GM12865 (cell line): ENCODE measurements at regions not wholly inside any gene's neighbourhood (a gene's known extent, or its start where the extent isn't known, plus 50 kb on each side); places are given as distances from the start of the nearest gene placed in this dataset.
A peak's percentile ranks its signal among the peaks of the same experiment; 100 is the strongest.

Experiments
- DNase-seq: peaks from one replicate; pipeline ENCODE4 v3.0.0; 2010; ENCODE audit warnings: low read depth
- H3K4me3 ChIP-seq: 2 replicates; pipeline ENCODE4 v1.5.1; 2011; ENCODE audit warnings: mild to moderate bottlenecking, low read depth, low read length, control low read depth
- TF ChIP-seq, protein P1 (sequence below): IDR thresholded peaks from 2 replicates; pipeline ENCODE4 v1.5.1; 2011; ENCODE audit warnings: low read length, control low read depth, low read depth, inconsistent platforms; ENCODE audit not compliant: insufficient read depth; ENCODE audit errors: missing control alignments

GRCh38 chr22:49305214-49305965 lies 522.3 kb downstream of the BRD1 start:
- TF ChIP-seq, protein P1, sequence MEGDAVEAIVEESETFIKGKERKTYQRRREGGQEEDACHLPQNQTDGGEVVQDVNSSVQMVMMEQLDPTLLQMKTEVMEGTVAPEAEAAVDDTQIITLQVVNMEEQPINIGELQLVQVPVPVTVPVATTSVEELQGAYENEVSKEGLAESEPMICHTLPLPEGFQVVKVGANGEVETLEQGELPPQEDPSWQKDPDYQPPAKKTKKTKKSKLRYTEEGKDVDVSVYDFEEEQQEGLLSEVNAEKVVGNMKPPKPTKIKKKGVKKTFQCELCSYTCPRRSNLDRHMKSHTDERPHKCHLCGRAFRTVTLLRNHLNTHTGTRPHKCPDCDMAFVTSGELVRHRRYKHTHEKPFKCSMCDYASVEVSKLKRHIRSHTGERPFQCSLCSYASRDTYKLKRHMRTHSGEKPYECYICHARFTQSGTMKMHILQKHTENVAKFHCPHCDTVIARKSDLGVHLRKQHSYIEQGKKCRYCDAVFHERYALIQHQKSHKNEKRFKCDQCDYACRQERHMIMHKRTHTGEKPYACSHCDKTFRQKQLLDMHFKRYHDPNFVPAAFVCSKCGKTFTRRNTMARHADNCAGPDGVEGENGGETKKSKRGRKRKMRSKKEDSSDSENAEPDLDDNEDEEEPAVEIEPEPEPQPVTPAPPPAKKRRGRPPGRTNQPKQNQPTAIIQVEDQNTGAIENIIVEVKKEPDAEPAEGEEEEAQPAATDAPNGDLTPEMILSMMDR, result peak; percentile 8
- H3K4me3 ChIP-seq, result no peak overlapping the region
- no peak for DNase-seq

DNA sequence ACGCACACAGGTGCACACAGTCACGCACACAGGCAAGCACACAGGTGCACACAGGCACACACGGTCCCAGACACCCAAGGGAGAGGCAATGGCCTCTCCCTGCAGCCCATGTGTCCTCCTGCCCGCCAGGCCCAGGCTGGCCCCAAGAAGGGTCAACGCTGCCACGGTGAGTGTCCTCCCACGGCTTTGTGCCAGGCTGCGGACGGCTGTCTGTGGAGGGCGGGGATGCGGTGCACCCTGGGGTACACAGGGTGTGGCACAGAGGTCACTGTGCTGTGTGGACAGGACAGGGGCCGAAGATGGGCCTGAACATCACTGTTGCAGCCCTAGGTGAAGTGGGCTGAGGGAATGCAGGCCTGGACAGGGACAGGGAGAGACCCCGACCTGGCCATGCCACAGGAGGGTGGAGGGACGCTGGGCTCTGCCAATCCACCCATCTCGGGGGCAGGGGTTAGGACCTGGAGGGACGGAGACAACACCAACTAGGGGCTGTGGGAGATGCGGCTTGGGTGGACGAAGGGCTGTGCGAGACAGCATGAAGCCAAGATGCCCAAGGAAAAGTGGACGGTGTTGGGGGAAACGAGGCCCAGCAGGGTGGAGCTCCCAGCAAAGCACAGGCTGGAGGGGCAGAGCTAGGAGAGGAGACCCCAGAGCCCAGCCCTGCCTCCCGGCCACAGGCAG lies 523.8 kb downstream of the BRD1 start:
- DNase-seq, result no peak
- TF ChIP-seq, protein P1, result no peak
- no peak overlapping the region for H3K4me3 ChIP-seq

DNA sequence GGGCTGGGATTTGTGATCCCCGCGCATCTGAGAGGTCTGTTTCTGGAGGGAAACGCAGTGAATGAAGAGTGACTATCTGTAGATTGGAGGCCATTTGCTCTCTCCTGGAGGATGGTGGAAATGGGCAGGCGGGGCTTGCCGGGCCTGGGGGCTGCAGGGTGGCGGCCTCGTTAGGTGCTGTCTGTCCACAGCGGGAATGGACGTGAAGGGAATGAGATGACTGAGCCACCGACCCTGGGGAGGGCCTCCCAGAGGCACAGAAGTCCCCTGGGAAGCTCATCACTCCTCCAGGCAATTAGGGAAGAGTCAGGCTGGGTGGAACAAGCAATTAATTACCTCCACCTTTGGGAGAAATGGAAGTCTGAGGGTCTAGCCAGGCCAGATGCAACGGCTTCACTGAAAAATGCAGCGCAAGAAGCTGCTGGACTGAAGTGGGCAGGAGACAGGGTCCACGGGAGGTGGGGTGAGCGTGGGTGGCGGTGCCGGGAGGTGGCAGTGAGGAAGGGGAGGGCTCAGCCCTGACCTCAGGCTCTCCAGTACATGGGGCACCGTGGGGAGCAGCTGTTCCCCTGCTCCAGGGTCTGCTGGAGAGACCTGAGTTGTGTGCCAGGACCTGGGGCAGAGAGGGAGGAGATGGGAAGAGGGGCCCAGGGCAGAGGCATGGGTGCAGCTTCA lies 524.5 kb downstream of the BRD1 start:
- TF ChIP-seq, protein P1, result no peak
- H3K4me3 ChIP-seq, result no peak overlapping the region
- DNase-seq, result no peak

DNA sequence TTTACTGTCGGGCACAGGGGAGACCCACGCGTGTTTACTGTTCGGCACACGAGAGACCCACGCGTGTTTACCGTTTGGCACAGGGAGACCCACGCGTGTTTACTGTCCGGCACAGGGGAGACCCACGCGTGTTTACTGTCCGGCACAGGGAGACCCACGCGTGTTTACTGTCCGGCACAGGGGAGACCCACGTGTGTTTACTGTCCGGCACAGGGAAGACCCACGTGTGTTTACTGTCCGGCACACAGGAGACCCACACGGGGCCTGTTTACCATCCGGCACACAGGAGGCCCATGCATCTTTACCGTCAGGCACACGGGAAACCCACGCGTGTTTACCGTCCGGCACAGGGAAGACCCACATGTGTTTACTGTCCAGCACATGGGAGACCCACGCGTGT lies 525.1 kb downstream of the BRD1 start:
- no peak overlapping the region for H3K4me3 ChIP-seq
- DNase-seq, result no peak
- TF ChIP-seq, protein P1, result no peak

DNA sequence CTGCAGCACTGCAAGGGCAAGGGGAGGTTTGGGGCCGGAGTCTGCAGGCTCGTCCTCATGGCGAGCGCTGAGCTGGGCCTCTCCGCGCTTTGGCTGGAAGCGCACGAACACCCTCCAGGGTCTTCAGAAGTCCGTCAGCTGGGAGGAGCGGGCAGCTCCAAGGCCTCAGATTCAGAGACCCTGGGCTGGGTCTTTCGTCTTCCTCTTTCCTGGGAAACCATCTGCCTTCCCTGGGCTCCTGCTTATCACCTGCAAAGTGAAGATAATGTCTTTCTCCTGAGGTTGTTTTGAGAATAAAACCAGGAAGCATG lies 525.6 kb downstream of the BRD1 start:
- H3K4me3 ChIP-seq, result no peak overlapping the region
- TF ChIP-seq, protein P1, result no peak
- DNase-seq, result no peak

- TF ChIP-seq, protein P1, result no peak
- no peak for DNase-seq
- no peak overlapping the region for H3K4me3 ChIP-seq
Observed at GRCh38 chr22:49301398-49302149, 526.1 kb downstream of the BRD1 start.
